NCI-H774 (cell line): ENCODE measurements at regions not wholly inside any gene's neighbourhood (a gene's known extent, or its start where the extent isn't known, plus 50 kb on each side); places are given as distances from the start of the nearest gene placed in this dataset.

Source experiments
- DNase-seq: peaks from one replicate; lab custom pipeline; 2025; lab: John Stamatoyannopoulos, UW

- no peak for DNase-seq
Measured at GRCh38 chr1:86296305-86297205, 99.6 kb downstream of the ODF2L start.

DNA sequence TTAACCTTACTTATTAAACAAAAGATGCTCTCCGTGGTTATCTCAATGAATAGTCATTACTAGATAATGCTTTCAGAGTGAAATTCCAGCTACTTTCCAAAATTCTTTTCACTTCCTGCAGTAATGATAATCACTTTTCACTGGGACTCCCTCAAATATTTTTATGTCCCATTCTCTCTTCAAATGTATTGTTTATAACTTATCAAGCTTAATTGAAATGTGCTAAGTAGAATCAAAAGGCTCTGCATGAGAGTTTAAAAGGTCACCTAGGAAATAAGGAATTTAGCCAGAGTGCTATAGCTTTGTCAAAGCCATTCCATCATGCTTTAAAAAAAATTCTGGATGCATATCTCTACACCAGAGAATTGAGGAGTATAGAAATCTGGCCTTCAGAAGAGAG, 106.4 kb downstream of the ODF2L start:
- no peak for DNase-seq

DNA sequence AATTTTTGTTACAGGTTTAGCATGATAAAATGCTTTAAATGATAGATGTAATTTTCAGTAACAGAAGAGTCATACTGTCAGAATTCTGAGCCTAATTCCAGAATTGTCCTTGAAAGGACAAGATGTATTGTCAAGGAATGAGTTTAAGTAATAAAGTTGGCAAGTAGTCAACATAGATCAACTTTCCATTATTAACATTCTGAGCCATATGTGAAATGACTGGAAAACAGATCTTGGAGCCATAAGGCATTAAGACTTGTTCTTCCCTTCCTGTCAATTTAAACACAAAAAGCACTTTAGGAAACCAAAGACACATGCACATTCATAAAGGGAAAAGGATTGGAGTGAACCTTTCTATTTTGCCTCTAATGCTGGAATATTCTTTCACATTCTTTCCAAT, 107.0 kb downstream of the ODF2L start:
- no peak for DNase-seq

- DNase-seq = no peak
Measured at GRCh38 chr1:86288586-86289147, 107.5 kb downstream of the ODF2L start.

- no peak for DNase-seq
Measured at GRCh38 chr1:86285796-86286195, 110.3 kb downstream of the ODF2L start.

DNA sequence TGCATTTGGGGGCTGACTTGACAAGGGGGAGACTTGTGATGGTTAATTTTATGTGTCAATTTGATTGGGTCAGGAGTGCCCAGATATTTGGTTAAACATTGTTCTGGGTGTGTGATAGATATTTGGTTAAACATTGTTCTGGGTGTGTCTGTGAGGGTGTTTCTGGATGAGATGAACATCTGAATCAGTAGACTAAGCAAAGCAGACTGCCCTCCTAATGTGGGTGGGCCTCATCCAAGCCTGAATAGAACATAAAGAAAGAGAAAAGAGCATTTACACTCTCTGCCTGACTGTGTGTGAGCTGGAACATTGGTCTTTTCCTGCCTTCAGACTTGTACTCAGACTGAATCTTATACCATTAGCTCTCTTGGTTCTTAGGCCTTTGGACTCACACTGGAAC, 113.5 kb downstream of the ODF2L start:
- DNase-seq = no peak

DNA sequence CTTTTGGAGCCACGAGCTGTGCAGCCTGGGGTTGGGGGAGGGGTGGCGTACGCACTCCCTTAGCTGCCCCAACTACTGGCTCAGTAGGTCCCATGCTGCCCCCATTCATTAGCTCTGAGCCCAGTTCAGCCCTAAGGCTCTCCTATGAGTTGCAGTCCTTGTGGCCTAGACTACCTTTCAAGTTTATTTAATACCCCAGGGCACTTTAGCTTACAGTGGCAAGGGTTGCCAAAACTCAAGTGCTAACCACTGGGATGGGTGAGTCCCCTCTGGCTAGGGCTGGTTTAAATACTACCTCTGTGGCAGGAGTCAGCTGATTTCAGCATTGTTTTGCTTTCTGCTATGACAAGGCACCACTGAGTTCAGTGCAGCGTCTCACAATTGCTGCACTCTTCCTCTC, 118.2 kb downstream of the ODF2L start:
- DNase-seq = no peak

- DNase-seq = no peak
Measured at GRCh38 chr1:86273066-86273465, 116.5 kb upstream of the COL24A1 start.

DNA sequence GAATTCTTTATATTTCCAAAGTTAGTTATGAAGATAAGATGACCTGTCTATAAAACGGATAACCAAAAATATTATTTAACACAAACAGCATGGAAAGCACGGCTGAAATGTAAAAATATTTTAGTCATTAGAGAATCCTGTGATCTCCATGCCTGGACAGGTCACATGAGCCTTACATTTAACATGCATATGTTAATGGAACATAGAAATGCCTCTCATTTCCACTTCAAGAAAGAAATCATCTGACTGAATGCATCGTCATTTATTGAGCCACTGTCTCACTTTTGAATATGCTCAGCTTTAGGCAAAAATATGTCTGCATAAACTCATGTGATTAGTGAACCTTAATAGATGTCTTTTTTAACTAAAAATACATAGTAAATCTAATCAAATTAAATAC, 115.5 kb upstream of the COL24A1 start:
- no peak for DNase-seq

DNA sequence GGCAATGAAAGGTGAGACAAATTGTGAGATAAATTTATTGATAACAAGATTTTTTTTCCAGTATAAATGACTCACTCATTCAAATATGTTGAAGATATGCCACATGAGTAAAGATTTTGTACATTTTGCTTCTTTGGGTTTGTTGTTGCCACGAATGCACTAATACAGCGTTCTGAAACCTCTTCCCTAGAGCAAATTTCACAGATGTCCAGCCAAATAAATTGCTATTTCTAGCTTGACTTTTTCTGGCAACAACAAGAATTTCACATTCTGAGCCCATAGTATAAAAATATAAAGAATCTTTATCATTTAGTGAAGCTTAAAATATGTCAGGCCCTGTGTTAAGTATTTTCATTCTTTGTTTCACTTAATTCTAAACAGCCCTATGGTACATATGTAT, 114.5 kb upstream of the COL24A1 start:
- no peak for DNase-seq

GRCh38 chr1:86263101-86263500, 106.5 kb upstream of the COL24A1 start:
- DNase-seq = no peak

GRCh38 chr1:86260476-86260875, 103.9 kb upstream of the COL24A1 start:
- no peak for DNase-seq

DNA sequence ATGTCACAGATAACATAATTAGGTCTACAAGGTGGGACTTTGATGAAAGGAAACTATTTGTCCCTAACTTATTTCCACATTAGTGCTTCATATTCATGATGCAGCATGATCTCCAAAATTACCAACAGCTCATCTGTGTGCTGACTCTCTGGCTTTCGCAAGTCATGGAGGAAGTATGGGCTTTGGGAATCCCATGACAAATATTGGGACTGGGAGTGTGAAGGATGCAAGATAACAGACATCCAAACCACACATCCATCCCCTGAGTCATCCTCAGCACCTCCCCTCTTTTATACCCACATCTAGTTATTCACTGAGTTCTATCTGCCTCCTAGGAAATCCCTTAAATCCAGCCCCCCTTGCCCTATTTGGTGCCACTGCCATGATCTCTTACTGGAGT, 102.8 kb upstream of the COL24A1 start:
- no peak for DNase-seq

- no peak for DNase-seq
Measured at GRCh38 chr1:86258101-86258500, 101.5 kb upstream of the COL24A1 start.

DNA sequence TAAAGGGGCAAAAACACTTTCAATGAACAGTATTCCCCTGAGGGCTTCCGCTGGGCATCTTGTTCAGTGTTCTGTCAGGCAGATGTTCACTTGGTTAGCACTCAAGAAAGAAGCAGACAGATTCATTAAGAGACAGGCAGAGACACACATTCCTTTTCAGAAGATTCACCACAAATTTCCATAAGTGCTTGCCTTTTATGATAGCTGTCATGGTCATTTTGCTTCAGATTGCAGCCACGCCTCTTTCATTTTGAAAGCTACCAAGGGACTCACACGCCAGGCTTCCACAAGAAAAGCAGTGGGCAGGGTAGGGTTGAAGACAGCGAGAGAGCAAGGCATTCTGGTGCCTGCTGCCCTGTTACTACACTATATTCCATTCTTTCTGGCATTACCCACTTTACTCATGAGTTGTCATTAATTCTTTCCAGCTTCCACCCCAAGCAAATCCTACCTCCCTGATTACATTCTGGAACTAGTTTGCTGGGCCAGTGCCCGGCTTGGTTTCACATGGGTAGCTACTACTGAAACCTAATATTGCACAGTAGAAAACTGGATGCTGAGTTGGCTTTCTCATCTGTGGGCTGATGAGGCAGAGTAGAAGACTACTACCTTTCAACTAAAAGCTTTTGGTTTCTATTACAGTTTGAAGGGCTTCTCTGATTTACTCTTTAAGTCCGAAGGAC, 91.2 kb upstream of the COL24A1 start:
- no peak for DNase-seq

DNA sequence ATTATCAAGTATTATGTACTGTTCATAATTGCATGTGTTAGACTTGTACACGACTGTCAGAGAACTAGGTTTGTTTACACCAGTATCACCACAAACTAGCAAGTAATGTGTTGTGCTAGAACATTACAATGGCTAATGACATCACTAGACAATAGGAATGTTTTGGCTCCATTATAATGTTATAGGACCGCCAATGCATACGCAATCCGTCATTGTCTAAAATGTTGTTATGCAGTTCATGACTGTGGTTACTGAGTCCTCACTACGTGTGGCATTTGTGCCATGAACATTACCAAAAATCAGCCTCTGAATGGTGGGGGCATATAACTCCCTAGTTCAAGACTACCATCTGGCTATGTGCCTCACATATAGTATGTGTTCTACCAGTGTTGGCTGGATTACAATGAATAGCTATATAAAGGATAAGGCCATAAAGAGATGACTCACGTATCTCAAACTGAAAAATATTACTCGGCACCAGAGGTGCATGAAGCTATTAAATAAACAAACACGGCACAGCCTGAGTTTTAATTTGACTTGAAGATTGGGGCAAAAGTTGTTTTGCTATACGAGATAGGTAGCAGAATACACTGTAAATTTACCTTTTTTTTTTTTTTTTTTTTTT, 89.1 kb upstream of the COL24A1 start:
- no peak for DNase-seq

DNA sequence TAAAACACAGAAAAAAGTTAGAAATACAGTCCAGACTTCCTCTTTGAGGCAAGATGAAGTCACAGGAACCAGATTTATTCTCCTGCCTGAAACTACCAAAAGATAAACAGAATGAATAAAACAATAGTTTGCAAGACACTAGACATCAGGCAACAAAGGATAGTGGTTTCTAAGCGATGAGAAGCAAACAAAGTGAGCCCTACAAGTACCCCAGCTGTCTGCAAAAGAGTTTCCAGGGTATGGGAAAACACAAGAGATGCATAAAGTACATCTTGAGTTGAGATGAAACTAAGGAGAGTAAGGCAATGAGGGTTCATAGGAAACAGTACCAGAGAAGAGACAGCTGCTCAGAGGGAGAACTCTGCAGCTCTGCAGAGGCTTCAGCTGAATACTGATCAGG, 83.3 kb upstream of the COL24A1 start:
- peak; percentile 8 for DNase-seq

DNA sequence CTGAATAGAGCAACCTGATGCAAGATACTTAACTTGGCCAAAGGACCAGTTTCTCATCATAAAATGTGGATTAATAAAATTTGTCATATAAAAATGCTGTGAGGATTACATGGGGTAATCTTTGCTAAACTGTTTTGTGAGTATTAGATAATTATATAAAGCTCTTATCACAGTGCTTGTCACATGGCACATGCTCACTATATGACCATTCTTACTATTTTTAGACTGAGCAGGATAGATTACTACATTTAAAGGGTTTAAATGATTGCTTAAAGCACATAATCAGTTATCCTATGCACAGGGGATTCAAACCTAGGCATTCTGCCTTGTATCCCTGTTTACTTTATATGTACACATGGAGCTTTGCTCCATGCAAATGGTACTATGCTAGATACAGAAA, 82.9 kb upstream of the COL24A1 start:
- no peak for DNase-seq

- no peak for DNase-seq
Measured at GRCh38 chr1:86238226-86238625, 81.7 kb upstream of the COL24A1 start.

- no peak for DNase-seq
Measured at GRCh38 chr1:86235852-86236251, 79.3 kb upstream of the COL24A1 start.

DNA sequence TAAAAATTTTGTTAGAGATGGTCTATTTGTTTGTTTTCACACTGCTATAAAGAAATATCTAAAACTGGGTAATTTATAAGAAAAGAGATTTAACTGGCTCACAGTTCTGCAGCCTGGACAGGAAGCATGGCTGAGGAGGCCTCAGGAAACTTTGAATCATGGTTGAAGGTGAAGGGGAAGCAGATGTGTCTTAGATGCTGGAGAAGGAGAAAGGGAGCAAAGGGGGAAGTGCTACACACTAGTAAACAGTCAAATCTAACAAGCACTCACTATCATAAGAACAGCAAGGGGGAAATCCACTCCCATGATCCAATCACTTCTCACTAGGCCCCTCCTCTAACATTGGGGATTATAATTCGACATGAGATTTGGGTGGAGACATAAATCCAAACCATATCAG, 76.8 kb upstream of the COL24A1 start:
- DNase-seq = no peak

DNA sequence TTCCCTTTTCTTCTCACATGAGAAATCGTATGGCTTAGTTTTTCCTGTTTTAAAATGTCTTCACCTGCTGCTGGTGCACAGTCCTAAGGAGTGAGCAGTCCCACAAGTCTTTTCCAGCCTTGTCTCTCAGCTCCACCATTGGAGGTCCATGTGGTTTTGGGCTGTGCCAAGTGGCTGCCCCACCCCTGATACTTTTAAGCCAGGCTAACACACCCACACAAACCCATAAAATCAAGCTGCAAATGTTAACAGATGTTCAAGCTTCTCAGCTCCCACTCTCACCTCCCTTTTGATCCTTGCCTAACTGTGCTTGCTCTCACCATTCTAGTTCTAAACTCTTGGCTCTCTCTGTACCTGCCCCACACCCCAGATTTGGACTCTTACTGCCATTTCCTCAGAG, 74.5 kb upstream of the COL24A1 start:
- no peak for DNase-seq
